OCI-LY7 (cell line): ENCODE measurements at regions not wholly inside any gene's neighbourhood (a gene's known extent, or its start where the extent isn't known, plus 50 kb on each side); places are given as distances from the start of the nearest gene placed in this dataset.

Source experiments
- BruUV-seq: library from RNA; stranded (reverse); fragments of 400-500 nt; replicated peaks from 2 replicates; lab custom pipeline; 2021; lab: Mats Ljungman, UMichigan
- CTCF ChIA-PET: fragments of 300-600 bp; sonication (Branson Sonifier 250); formaldehyde crosslinking; loops from one replicate; lab custom pipeline; 2022; ENCODE audit warnings: antibody characterized with exemption; ENCODE audit not compliant: unreplicated experiment; lab: Charles Lee
- POLR2A ChIA-PET: fragments of 300-600 bp; sonication (Branson Sonifier 250); formaldehyde crosslinking; loops from one replicate; lab custom pipeline; 2022; ENCODE audit warnings: antibody characterized with exemption; lab: Charles Lee
- DNase-seq: peaks from one replicate; pipeline ENCODE4 v3.0.0-alpha.2; 2015; ENCODE audit warnings: low spot score
- H2AFZ ChIP-seq: fragments of 200-600 bp; sonication (generic), shearing (Covaris generic); 2 replicates; pipeline ENCODE4 v1.6.1; 2014; ENCODE audit warnings: mild to moderate bottlenecking, antibody characterized with exemption, low read length, moderate library complexity
- H3K27ac ChIP-seq: fragments of 200-600 bp; sonication (generic); 2 replicates; pipeline ENCODE4 v1.5.1; 2014; ENCODE audit warnings: mixed run types, low read depth, mild to moderate bottlenecking, moderate library complexity, low read length, inconsistent platforms; ENCODE audit not compliant: poor library complexity, severe bottlenecking
- H3K36me3 ChIP-seq: fragments of 200-600 bp; sonication (generic); 2 replicates; pipeline ENCODE4 v1.6.1; 2014; ENCODE audit warnings: mild to moderate bottlenecking, antibody characterized with exemption, low read length, moderate library complexity, mixed read lengths; ENCODE audit not compliant: insufficient read depth
- H3K4me1 ChIP-seq: fragments of 200-600 bp; sonication (generic); 2 replicates; pipeline ENCODE4 v1.5.1; 2014; ENCODE audit warnings: mild to moderate bottlenecking, low read length; ENCODE audit not compliant: insufficient read depth, poor library complexity, severe bottlenecking
- H3K4me2 ChIP-seq: fragments of 200-600 bp; sonication (generic); 2 replicates; pipeline ENCODE4 v1.6.1; 2014; ENCODE audit warnings: mild to moderate bottlenecking, low read length
- H3K4me3 ChIP-seq: fragments of 200-600 bp; sonication (generic); 2 replicates; pipeline ENCODE4 v1.5.1; 2014; ENCODE audit warnings: mild to moderate bottlenecking, low read depth, low read length; ENCODE audit not compliant: poor library complexity, severe bottlenecking
- H3K79me2 ChIP-seq: fragments of 200-600 bp; sonication (generic); 2 replicates; pipeline ENCODE4 v1.6.1; 2016; ENCODE audit warnings: low read depth, mild to moderate bottlenecking, low read length, moderate library complexity, mixed read lengths; ENCODE audit not compliant: insufficient read depth
- H3K9me2 ChIP-seq: fragments of 200-600 bp; sonication (generic); 2 replicates; pipeline ENCODE4 v1.6.1; 2016; ENCODE audit warnings: mild to moderate bottlenecking, low read length, mixed read lengths; ENCODE audit not compliant: insufficient read depth
- H3K9me3 ChIP-seq: fragments of 200-600 bp; sonication (generic); 2 replicates; pipeline ENCODE4 v1.6.1; 2014; ENCODE audit warnings: mild to moderate bottlenecking, mixed run types, low read length, mixed read lengths
- H4K20me1 ChIP-seq: fragments of 200-600 bp; sonication (generic); 2 replicates; pipeline ENCODE4 v1.6.1; 2014; ENCODE audit warnings: mild to moderate bottlenecking, antibody characterized with exemption, low read length, moderate library complexity, mixed read lengths; ENCODE audit not compliant: insufficient read depth
- CTCF ChIP-seq: fragments of 200-600 bp; sonication (generic); conservative IDR thresholded peaks from 2 replicates; pipeline ENCODE4 v1.5.1; 2014; ENCODE audit warnings: mild to moderate bottlenecking, antibody characterized with exemption, low read length, moderate library complexity, mixed read lengths
- EZH2phosphoT487 ChIP-seq: fragments of 200-600 bp; sonication (generic); IDR thresholded peaks from 2 replicates; pipeline ENCODE4 v1.6.1; 2018; ENCODE audit warnings: low read depth, borderline replicate concordance, mild to moderate bottlenecking, mixed run types, antibody characterized with exemption, low read length, moderate library complexity, mixed read lengths
- intact Hi-C: fragments of 100-400 bp; cut with micrococcal nuclease; formaldehyde crosslinking; loops from one replicate; pipeline ENCODE4 v1.10.0; 2022; ENCODE audit not compliant: unreplicated experiment

- Histone ChIP-seq H3K36me3 (no peaks in the 10 kb centered on the region), H3K4me1 (no peaks in the 10 kb centered on the region), H3K79me2 (no peaks in the 10 kb centered on the region), H4K20me1 (no peaks in the 10 kb centered on the region), H3K4me3 (no peak overlapping the region), H3K9me3 (no peaks in the 10 kb centered on the region), H2AFZ (no peak overlapping the region), H3K27ac (no peak overlapping the region), H3K9me2 (no peaks in the 10 kb centered on the region), H3K4me2 (no peak overlapping the region)
- POLR2A ChIA-PET, result no interaction called here
- intact Hi-C loops, result no loop called here
- CTCF ChIA-PET, result no interaction called here
- BruUV-seq, result no TSS peak
- DNase-seq, result no peak
- TF ChIP-seq CTCF (no peak), EZH2phosphoT487 (no peak)
Observed at GRCh38 chr7:34487391-34488115, 170.5 kb upstream of the NPSR1 start.

- H4K20me1 ChIP-seq, result no peaks in the 10 kb centered on the region
- CTCF ChIA-PET, result no interaction called here
- DNase-seq, result no peak
- intact Hi-C loops, result no loop called here
- H2AFZ ChIP-seq, result no peak overlapping the region
- H3K4me2 ChIP-seq, result no peak overlapping the region
- POLR2A ChIA-PET, result no interaction called here
- no peaks in the 10 kb centered on the region for H3K79me2 ChIP-seq
- no peaks in the 10 kb centered on the region for H3K36me3 ChIP-seq
- BruUV-seq, result no TSS peak
- H3K4me3 ChIP-seq, result no peak overlapping the region
- no peaks in the 10 kb centered on the region for H3K9me2 ChIP-seq
- no peak overlapping the region for H3K27ac ChIP-seq
- H3K4me1 ChIP-seq, result no peaks in the 10 kb centered on the region
- no peaks in the 10 kb centered on the region for H3K9me3 ChIP-seq
- TF ChIP-seq EZH2phosphoT487, result no peak
- no peak for TF ChIP-seq CTCF
Observed at GRCh38 chr7:34488766-34489165, 169.3 kb upstream of the NPSR1 start.

- no peak overlapping the region for H3K4me3 ChIP-seq
- no TSS peak for BruUV-seq
- H2AFZ ChIP-seq, result no peak overlapping the region
- ChIA-PET POLR2A (no interaction called here), CTCF (no interaction called here)
- no peaks in the 10 kb centered on the region for H3K79me2 ChIP-seq
- H3K4me1 ChIP-seq, result no peaks in the 10 kb centered on the region
- no peak overlapping the region for H3K4me2 ChIP-seq
- intact Hi-C loops, result no loop called here
- no peak for DNase-seq
- H3K9me3 ChIP-seq, result no peaks in the 10 kb centered on the region
- no peak for TF ChIP-seq EZH2phosphoT487
- no peak for TF ChIP-seq CTCF
- no peaks in the 10 kb centered on the region for H4K20me1 ChIP-seq
- H3K9me2 ChIP-seq, result no peaks in the 10 kb centered on the region
- H3K36me3 ChIP-seq, result no peaks in the 10 kb centered on the region
- H3K27ac ChIP-seq, result no peak overlapping the region
Observed at GRCh38 chr7:34491899-34492298, 166.1 kb upstream of the NPSR1 start.
